HG03095 (cell line): ENCODE measurements at regions not wholly inside any gene's neighbourhood (a gene's known extent, or its start where the extent isn't known, plus 50 kb on each side); places are given as distances from the start of the nearest gene placed in this dataset.

Source experiments
- ATAC-seq: cut with Tn5 transposase; IDR thresholded peaks from one replicate; pipeline ENCODE4 v1.9.1; 2021; ENCODE audit warnings: moderate library complexity; ENCODE audit not compliant: unreplicated experiment

DNA sequence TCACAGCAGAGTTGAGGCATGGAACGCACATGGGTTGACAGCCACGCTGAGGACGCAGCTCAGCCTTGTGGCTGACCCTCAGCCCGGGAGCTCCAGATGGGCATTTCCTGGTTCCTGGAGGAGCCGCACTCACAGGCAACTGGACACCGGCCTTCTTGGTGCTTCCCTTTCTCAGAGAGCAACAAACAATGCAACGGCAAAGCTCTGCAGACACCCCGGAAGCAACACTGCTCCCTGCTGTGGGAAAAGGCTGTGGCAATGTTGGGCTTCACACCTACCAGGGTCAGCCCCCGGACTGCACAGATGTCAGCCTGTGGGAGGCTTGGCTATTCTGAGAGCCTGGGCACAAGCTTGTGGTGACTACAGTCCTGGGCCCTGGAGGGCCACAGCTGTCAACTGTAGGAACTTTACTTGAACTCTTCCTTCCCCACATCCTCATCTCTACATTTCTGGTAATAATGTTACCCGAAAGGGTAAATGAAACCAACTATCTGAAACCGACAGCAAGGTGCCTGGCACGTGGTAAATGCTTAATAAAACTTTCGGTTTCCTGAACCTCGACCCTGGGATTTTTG lies 597.5 kb upstream of the MKI67 start:
- ATAC-seq = no peak

DNA sequence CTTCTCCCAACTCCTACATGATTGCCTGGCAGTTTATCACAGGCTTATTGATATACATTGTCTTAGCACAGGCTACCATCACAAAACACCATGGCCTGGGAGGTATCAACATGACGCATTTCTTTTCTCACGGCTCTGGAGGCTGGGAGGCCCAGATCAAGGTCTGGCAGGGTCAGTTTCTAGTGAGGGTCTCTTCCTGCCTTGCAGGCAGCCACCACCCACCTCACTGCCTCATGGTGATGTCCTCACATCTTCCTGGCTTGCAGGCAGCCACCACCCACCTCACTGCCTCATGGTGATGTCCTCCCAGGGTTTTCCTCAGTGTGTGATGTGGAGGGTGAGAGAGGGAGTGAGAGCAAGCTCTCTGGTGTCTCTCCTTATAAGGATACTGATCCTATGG lies 599.3 kb upstream of the MKI67 start:
- no peak for ATAC-seq

DNA sequence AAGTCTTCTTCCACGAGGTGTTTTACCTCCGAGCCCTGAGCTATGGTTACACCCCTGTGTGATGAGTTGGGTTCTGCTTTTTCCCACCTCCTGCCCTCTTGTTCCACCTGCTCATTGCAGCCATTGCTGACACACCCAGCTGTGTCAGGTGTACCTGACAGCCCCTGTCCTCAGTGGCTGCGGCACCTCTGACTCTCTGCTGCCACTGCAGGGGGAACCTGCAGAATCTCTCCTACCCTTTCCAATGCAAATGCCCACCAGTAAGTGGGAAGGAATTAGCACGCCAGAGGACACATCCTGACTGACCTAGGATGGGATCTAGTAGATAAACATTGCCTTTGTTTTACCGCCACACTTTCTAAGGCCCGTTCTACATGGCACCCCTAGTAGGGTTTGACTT lies 600.9 kb upstream of the MKI67 start:
- ATAC-seq = no peak

DNA sequence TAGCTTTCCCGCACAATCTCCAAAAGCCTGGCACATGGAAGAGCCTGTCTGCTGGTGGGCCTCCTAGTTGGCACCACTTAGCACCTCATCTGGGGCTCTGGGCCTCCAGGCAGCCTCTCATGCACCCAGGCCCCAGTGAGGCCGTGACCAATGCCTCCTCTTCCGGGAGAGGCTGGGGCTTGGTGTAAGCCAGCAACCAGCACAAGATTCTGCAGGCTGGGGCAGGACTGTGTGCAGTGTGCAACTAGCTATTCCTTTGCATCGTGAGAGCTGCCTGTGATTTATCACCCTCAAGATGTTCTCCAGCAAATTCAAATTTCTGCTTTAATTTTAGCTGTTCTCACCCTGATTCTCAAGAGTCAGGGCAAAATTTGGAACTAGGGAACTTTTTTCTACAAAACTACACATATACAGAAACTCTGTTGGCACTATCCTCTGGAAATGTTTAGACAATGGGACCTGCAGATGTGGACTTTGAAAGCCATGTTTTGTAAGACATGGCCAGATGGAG lies 603.7 kb upstream of the MKI67 start:
- ATAC-seq = no peak

DNA sequence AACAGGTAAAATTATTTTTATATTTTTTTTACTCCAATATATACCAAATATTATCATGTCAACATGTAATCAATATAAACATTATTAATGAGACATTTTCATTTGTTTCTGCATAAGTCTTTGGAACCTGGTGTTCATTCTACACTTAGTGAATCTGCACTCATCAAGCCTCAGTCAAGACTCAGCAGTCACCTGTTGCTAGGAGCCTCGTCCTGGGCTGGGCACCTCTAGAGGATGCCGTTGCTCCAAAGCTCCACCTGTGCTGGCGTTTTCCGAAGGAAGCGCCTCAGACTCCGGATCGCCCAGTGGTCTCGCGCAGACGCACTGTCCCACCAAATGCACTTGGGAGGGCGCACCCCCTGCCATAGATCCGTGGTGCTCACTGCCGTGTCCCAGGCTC lies 604.7 kb upstream of the MKI67 start:
- no peak for ATAC-seq

DNA sequence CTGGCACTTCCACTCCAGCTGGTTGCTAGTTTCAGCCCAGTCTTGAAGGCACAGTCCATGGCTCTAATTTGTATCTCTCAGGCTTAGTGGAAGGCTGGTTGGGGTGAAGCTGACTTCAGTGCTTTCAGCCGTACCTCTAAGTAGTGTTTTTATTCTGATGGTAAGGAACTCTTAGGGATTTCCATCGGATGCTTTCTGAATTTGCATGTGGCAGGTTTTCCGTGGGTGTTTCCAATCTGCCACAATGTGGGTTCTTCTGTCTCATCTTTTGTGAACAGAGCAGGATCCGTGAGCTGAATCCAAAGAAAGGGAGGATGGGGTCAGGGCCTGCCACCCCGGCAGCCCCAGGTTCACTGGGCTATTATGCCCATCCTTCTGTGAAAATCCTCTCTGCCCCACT lies 607.9 kb upstream of the MKI67 start:
- ATAC-seq = no peak

DNA sequence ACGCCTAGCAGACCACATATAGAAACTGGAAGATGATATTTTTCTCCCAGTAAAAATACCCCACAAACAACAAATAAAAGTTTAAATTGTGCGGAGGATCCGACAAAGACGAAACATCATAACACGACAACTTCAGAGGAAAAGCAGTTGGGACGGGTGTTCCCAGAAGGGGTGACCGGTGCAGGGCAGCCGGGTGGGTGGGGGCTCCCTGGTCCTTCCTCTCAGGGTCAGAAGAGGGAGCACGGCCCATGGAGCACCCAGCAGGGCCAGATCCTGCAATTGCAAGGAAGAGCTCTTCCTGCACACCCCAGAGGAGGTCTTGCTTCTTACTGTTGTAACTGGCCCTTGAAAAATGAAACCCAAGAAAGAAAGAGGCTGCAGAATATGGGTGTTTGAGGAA lies 608.5 kb upstream of the MKI67 start:
- no peak for ATAC-seq

DNA sequence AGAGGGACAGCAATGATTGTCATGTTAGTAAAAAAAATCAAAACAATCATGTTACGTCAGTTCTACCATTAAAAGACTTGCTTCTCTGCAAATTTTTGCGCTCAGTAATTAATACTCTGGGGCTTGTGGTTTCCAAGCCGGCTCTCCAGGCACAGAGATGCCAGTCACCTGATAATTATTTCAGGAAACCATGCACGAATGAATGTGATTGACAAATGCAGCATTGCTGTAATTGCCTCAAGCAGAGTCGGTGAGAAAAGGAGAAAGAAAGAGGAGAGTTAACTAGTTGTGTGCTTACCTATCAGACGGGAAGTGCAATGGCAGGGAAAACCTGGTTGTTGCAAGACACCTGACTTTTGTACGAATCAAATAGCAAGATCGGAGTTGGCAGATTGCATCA lies 609.8 kb upstream of the MKI67 start:
- ATAC-seq = no peak

DNA sequence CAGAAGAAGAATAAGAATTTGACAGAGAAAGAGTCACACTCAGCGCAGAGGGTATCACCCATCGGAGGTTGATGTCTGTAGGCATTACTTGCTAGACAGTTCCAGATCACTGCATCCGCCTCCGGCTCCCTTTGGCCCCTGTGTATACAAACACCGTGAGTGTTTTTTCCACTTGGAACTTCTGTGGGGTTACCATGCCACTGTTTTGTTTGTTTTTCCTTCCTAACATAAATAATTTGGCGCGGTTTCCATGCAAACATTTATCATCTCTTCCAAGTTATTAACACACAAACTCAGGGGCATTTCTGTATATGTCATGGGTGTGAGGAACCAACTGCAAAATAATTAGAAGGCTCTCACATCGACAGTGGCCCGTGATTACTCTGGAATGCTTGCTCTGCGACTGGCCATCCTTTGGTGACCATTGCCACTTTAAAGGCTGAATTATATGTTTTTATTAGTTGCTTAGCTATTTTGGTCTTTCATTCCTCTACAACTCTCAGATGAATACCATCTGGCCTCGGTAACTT lies 612.2 kb upstream of the MKI67 start:
- no peak for ATAC-seq

DNA sequence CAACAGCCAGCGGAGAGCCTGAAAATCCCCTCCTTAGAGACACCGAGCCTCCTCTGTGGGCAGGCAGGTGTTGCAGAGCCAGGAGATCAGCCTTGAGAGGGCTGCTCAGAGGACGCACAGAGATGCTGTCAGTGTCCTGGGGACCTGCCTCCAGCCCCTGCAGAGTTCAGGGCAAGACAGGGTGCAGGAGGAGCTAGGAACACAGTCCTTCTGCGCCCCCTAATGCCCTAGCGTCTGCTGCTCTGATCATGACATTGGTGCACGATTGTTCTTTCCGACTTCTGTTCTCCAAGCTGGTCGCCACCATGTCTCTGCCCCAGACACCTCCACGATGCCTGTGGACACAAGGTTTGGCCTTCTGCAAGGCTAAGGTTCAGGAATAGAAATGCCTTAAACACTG lies 613.7 kb upstream of the MKI67 start:
- ATAC-seq = no peak

DNA sequence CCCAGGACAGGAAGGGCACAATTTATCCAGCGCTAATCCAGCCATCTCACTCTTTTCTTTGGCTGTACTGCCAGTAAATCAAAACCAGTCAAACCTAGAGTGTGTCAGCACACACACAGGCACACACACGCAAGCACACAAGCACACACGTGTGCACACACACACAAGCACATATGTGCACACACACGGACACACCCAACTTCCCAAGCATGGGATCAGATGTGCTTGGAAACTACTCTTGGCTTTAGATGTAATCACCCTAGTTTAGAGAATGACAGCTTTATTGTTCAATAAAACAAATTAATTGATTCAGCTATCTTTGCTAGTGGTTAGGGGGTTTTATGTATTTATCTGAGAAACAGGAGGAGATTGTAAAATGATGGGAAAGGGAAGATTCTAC lies 615.0 kb upstream of the MKI67 start:
- ATAC-seq = no peak

DNA sequence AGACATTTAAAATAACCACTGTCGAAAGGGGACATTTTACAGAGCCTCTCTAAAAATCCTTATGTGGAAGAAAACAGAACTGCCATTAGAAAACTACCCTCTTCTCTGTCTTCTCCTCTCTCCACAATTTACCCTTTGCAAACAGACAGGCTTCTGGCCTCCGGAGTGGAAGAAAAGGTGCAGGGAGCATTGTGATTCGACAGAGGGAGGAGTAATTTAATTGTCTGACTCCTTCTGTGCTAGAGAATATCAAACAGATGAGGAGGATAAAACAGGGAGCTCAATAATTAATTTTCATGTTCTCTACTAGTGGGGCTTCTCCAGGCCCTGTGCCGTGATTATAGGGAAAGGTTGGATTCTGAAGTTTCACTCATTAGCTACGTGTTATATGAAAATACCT lies 615.5 kb upstream of the MKI67 start:
- no peak for ATAC-seq

DNA sequence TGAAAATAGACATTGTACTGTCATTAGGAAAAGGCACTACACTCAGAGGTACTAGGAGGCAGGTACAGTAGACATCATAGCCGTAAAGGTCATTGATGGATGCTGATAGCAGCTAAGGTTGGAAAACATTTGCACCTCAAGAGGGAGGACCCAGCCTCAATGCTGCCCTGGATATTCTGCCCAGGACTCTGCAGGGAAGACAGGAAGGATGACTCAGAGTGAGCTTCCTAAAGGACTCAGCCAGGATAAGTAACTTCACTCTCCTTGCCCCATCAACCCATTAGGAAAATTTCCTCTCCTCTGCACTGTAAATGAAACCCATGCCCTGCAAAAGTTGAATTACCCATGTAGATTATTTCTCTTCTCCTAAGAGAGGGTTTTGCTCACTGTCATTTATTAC lies 617.9 kb upstream of the MKI67 start:
- no peak for ATAC-seq

DNA sequence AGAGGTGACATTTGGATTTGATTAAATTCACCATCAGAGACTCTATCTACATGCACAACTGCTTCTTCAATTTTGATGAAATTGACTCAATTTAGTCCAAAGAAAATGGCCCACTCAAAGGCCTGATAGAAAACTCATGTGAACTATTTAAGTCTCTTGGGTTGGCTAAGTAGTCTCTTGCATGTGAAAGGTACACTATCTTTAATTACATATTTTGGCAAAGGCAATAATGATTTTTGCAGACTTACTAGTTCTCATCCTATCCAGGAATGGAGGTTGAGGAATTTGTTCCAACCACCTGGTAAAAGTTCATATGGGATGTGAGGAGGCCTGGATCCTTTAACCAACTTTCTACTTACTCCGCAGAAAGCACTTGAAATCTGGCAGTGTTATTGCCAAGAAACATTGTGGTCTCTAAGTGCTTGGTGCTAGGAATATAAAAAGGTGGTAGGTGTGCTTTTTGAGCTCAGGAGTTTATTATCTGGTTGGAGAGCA lies 618.6 kb upstream of the MKI67 start:
- ATAC-seq = no peak

DNA sequence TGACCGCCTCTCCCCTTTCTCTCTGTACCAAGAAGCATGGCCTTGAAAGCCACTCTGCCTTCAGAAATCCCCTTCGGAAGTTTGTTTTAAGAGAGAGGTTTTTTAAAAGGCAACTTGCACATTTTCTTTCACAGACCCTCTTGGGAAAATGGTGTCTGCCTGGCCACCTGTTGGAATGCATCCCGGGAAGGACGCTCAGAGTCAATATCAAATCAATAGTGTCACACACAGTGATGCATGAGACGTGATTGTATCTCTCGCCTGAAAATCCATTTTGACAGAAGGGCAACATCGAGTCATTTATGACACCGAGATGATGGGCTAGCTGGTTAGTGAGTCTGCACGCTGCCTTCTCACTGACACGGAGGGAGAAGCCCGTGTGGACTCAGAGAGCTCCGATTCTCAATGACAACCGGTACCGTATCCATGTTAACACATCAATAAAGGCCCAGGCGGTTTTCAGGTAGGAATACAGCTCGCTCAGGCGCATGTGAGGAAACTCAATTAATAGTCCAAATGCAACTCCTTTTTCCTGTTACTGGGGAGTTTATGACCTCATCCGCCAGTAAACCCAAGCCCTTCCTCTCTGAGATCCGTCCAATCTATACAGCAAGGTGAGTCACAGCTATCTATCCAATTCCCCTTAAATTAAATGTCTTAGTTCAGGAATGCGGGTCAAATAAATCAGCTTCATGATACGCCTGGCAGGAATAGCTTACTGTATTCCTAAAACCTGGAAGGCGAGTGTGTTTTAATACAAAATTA lies 621.5 kb upstream of the MKI67 start:
- no peak for ATAC-seq

DNA sequence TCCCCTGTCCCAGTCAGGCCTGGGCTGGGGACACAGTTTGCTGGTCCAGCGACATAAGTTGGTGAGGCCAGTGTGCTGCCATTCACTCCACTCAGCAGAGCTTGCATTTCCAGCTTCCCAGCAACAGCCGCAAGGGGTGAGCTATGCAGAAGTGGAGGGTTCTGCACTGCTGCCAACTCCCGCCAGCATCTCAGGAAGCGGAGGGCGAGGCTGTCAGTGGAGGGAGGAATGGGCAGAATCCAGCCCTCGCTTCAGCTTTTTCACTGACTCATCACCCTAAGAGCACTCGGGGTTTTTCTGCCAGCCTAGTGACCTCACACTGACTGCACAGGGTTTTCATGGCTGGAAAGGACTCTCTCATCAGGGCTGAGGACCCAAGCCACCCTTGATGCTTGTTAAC lies 625.1 kb upstream of the MKI67 start:
- no peak for ATAC-seq

DNA sequence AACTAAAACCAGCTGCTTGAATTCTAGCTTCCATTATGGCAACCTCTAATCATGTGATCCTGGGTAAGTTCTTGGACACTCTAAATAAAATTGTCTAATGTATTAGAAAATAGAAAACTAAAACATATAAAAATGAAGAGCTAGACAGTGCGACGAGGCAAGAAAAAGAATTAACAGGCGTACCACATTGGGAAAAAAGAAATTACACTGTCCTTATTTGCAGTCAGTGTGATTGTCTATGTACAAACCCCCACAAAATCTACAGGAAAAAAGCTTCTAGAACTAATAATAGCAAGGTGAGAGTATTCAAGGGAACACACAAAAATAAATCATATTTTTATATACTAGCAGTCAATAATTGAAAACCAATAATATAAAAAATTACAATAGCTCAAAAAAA lies 625.6 kb upstream of the MKI67 start:
- ATAC-seq = no peak

DNA sequence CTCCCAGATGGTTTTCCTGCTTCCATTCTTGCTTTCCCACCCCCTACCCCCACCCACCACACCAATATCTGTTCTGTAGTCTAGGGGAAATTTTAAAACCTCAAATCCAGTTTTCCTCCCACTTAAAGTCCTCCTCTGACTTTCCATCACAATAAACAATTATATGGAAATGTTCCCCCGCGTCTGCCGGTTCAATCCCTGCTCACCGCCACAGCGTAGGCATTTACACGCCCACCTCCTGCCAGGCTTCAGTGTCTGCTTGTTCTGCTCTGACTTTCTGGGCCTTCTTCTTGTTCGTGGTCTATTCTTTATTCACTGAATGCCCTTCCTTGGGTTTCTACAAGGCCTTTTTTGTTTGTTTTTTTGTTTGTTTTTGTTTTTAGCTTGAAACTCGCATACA lies 633.0 kb upstream of the MKI67 start:
- ATAC-seq = no peak

DNA sequence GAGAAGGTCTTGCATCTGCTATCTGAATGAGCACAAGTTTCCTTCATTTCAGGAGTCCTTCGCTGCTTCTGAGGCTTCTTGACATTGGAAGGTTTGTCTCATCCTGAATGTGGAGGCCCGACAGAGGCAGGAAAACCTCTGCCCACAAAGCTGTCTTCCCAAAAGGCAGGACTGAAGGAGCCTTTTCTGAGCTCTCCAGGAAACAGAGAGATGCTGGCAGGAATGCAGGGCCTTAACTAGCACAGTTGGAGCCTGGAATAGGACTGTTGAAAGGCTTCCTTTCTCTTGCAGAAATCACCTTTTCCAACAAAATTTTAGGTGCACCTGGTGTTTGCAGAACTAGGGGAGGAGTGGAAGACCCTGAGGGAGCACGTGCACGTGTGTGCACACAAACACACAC lies 637.4 kb upstream of the MKI67 start:
- no peak for ATAC-seq

DNA sequence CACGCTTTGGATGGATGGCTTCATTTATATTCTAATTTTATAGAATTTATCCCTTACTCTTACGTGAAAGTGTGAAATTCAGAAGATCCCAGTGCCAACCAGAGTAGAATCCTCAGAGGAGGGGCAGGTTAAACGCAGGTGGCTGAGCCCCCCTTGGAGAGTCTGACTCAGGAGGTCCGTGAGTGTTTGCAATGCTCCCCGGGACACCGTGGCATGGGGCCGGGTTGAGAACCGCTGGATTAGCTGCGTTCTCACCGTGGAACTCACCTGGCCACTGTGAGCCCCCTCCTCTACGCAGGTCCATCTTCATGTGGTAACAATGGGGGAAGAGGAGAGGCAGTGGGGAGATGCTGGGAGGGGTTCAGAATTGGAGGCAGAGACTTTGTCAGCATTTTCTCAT lies 638.0 kb upstream of the MKI67 start:
- no peak for ATAC-seq

DNA sequence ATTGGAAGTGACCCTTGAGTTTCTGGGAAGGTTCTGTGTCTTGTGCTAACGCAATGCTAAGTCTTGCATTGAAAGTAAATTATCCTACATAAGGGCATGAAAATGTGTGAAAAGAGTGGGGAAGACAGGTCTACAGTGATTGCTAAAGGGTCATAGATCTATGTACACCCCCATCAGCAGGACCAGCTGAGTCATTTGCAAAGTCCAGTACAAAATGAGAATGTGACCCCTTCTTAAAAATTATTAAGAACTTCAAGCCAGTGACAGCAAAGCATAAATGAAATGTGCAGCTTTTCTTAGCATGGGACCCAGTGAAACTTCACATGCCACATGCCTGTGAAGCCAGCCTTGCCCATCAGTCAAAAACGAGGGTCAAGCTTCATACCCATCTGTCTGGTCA lies 640.7 kb upstream of the MKI67 start:
- no peak for ATAC-seq

DNA sequence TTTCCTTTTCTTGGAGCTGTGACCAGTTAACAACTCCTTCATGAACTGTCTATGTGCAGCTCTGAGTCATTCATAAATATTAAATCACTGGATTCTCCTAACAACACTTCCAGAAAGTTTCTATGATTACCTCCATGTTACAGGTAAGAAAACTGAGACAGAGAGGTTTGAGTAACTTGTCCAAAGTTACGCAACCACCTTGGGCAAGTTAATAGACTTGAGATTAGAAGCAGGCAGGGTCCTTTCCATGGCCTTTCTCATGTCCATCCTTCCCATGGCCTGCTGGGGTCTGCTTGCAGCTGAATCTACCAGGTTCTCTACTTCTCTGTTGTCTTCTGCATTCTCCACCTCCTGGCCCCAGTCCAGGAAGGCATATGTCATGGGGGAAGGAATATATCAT lies 648.8 kb upstream of the MKI67 start:
- no peak for ATAC-seq
